ENCODE measurements at regions not wholly inside any gene's neighbourhood (a gene's known extent, or its start where the extent isn't known, plus 50 kb on each side); places are given as distances from the start of the nearest gene placed in this dataset.

- H3K27me3 ChIP-seq (ENCODE audit: control insufficient read depth, insufficient read depth, low read length): no peaks in the 10 kb centered on the region
- no peak overlapping the region for H3K9ac ChIP-seq (ENCODE audit: low read length in 3 of 3)
- H3K4me3 ChIP-seq (ENCODE audit: low read length in 3 of 3): no peak overlapping the region
- DNase-seq: no peak
- no peak for TF ChIP-seq CTCF (IDR thresholded peaks at IDR 0.05; ENCODE audit: borderline replicate concordance, extremely low read depth, insufficient read depth)
- intact Hi-C loops (cut with DNase I): no loop called here
- H3K4me1 ChIP-seq (ENCODE audit: control insufficient read depth in 2 of 3, insufficient read depth in 2 of 3, low read depth in 1 of 3, low read length in 3 of 3): peaks cover 0 to 12% (median 0%) of the 10 kb centered on the region in 3 donors
- no peaks in the 10 kb centered on the region for H3K36me3 ChIP-seq (ENCODE audit: control insufficient read depth in 2 of 3, insufficient read depth in 3 of 3, low read length in 3 of 3)
- H3K27ac ChIP-seq (ENCODE audit: low read depth in 2 of 2, low read length in 2 of 2): no peak overlapping the region
- FAIRE-seq: no peak
- peaks cover 0 to 3% (median 0%) of the 10 kb centered on the region in 3 donors for H3K9me3 ChIP-seq (ENCODE audit: control insufficient read depth in 2 of 3, insufficient read depth in 1 of 3, low read length in 3 of 3)
These were observed 87.4 kb downstream of the RAMP3 start for GRCh38 chr7:45244981-45245380.

- Histone ChIP-seq H3K36me3 (ENCODE audit: control insufficient read depth in 2 of 3, insufficient read depth in 3 of 3, low read length in 3 of 3) (no peaks in the 10 kb centered on the region), H3K27me3 (ENCODE audit: control insufficient read depth, insufficient read depth, low read length) (no peaks in the 10 kb centered on the region), H3K27ac (ENCODE audit: low read depth in 2 of 2, low read length in 2 of 2) (no peak overlapping the region), H3K9me3 (ENCODE audit: control insufficient read depth in 2 of 3, insufficient read depth in 1 of 3, low read length in 3 of 3) (peaks cover 0 to 3% (median 0%) of the 10 kb centered on the region in 3 donors), H3K9ac (ENCODE audit: low read length in 3 of 3) (no peak overlapping the region), H3K4me1 (ENCODE audit: control insufficient read depth in 2 of 3, insufficient read depth in 2 of 3, low read depth in 1 of 3, low read length in 3 of 3) (peaks cover 0 to 9% (median 0%) of the 10 kb centered on the region in 3 donors), H3K4me3 (ENCODE audit: low read length in 3 of 3) (no peak overlapping the region)
- no peak for TF ChIP-seq CTCF (IDR thresholded peaks at IDR 0.05; ENCODE audit: borderline replicate concordance, extremely low read depth, insufficient read depth)
- DNase-seq: peak in 1 of 5 donors; percentile 20
- intact Hi-C loops (cut with DNase I): no loop called here
- FAIRE-seq: no peak
These were observed 88.7 kb downstream of the RAMP3 start for GRCh38 chr7:45246339-45246738.

GRCh38 chr7:45252248-45252647, 94.7 kb downstream of the RAMP3 start:
- no peak for FAIRE-seq
- intact Hi-C loops (cut with DNase I): no loop called here

More at GRCh38 chr7:45252248-45252647, 94.7 kb downstream of the RAMP3 start:
- Histone ChIP-seq H3K9ac (ENCODE audit: low read length in 3 of 3) (no peak overlapping the region), H3K27me3 (ENCODE audit: control insufficient read depth, insufficient read depth, low read length) (no peaks in the 10 kb centered on the region), H3K4me1 (ENCODE audit: control insufficient read depth in 2 of 3, insufficient read depth in 2 of 3, low read depth in 1 of 3, low read length in 3 of 3) (no peaks in the 10 kb centered on the region), H3K9me3 (ENCODE audit: control insufficient read depth in 2 of 3, insufficient read depth in 1 of 3, low read length in 3 of 3) (peaks cover 0 to 3% (median 0%) of the 10 kb centered on the region in 3 donors), H3K4me3 (ENCODE audit: low read length in 3 of 3) (no peak overlapping the region), H3K36me3 (ENCODE audit: control insufficient read depth in 2 of 3, insufficient read depth in 3 of 3, low read length in 3 of 3) (no peaks in the 10 kb centered on the region), H3K27ac (ENCODE audit: low read depth in 2 of 2, low read length in 2 of 2) (no peak overlapping the region)
- no peak for TF ChIP-seq CTCF (IDR thresholded peaks at IDR 0.05; ENCODE audit: borderline replicate concordance, extremely low read depth, insufficient read depth)
- DNase-seq: no peak

Measured in kidney (tissue), 13 donors.